GM19468 (cell line): ENCODE measurements at regions not wholly inside any gene's neighbourhood (a gene's known extent, or its start where the extent isn't known, plus 50 kb on each side); places are given as distances from the start of the nearest gene placed in this dataset.
"Not testable (repeated sequence)": the region's sequence is repeated elsewhere in the genome, so short reads cannot be mapped to it uniquely, and the experiment has no call there.

ENCODE experiments used
- ATAC-seq: cut with Tn5 transposase; IDR thresholded peaks from one replicate; pipeline ENCODE4 v1.9.1; 2021; ENCODE audit warnings: mild to moderate bottlenecking, moderate library complexity, moderate number of reproducible peaks; ENCODE audit not compliant: unreplicated experiment; ENCODE audit errors: extremely low read depth

GRCh38 chr6:144920391-144920961 is 635.3 kb downstream of the UTRN start:
- ATAC-seq, result no peak

GRCh38 chr6:144921206-144921975 is 636.3 kb downstream of the UTRN start:
- ATAC-seq, result no peak

- ATAC-seq, result no peak
Observed at GRCh38 chr6:144922120-144922722, 637.1 kb downstream of the UTRN start.

GRCh38 chr6:144922771-144923490 is 637.8 kb downstream of the UTRN start:
- not testable (repeated sequence) for ATAC-seq

- not testable (repeated sequence) for ATAC-seq
Observed at GRCh38 chr6:144923491-144923787, 638.3 kb downstream of the UTRN start.

- no peak for ATAC-seq
Observed at GRCh38 chr6:144928847-144929246, 643.7 kb downstream of the UTRN start.

GRCh38 chr6:144929262-144929661 is 644.1 kb downstream of the UTRN start:
- no peak for ATAC-seq

- ATAC-seq, result no peak
Observed at GRCh38 chr6:144931172-144932035, 646.3 kb downstream of the UTRN start.

GRCh38 chr6:144932621-144933020 is 647.5 kb downstream of the UTRN start:
- no peak for ATAC-seq

GRCh38 chr6:144935181-144935580 is 650.0 kb downstream of the UTRN start:
- ATAC-seq, result no peak

GRCh38 chr6:144935661-144936060 is 650.5 kb downstream of the UTRN start:
- no peak for ATAC-seq

- no peak for ATAC-seq
Observed at GRCh38 chr6:144936764-144937163, 651.6 kb downstream of the UTRN start.

GRCh38 chr6:144939921-144940320 is 654.8 kb downstream of the UTRN start:
- ATAC-seq, result no peak

- no peak for ATAC-seq
Observed at GRCh38 chr6:144944106-144944505, 659.0 kb downstream of the UTRN start.

GRCh38 chr6:144947398-144947976 is 662.4 kb downstream of the UTRN start:
- no peak for ATAC-seq

GRCh38 chr6:144951730-144952437 is 666.7 kb downstream of the UTRN start:
- no peak for ATAC-seq

- no peak for ATAC-seq
Observed at GRCh38 chr6:144952456-144953240, 667.5 kb downstream of the UTRN start.

GRCh38 chr6:144953552-144954240 is 668.6 kb downstream of the UTRN start:
- ATAC-seq, result no peak
